Fibroblast of pulmonary artery (primary cell): ENCODE measurements at regions not wholly inside any gene's neighbourhood (a gene's known extent, or its start where the extent isn't known, plus 50 kb on each side); places are given as distances from the start of the nearest gene placed in this dataset.
A peak's percentile ranks its signal among the peaks of the same experiment; 100 is the strongest.
"Not testable (repeated sequence)": the region's sequence is repeated elsewhere in the genome, so short reads cannot be mapped to it uniquely, and the experiment has no call there.

Experiments used
- DNase-seq: peaks from one replicate; pipeline ENCODE4 v3.0.0-alpha.2; 2010; ENCODE audit warnings: low read depth
- H3K4me3 ChIP-seq: replicated peaks from 2 replicates; pipeline ENCODE4 v1.5.1; 2011; ENCODE audit warnings: low read depth, mild to moderate bottlenecking, control low read depth, low read length, moderate library complexity
- TF ChIP-seq, protein P1 (sequence below): IDR thresholded peaks from 2 replicates; pipeline ENCODE4 v1.5.1; 2011; ENCODE audit warnings: mild to moderate bottlenecking, control low read depth, low read length, inconsistent platforms; ENCODE audit errors: missing control alignments

GRCh38 chr14:37813732-37814131, 218.3 kb downstream of the TTC6 start:
- no peak for DNase-seq
- no peak overlapping the region for H3K4me3 ChIP-seq
- TF ChIP-seq, protein P1, sequence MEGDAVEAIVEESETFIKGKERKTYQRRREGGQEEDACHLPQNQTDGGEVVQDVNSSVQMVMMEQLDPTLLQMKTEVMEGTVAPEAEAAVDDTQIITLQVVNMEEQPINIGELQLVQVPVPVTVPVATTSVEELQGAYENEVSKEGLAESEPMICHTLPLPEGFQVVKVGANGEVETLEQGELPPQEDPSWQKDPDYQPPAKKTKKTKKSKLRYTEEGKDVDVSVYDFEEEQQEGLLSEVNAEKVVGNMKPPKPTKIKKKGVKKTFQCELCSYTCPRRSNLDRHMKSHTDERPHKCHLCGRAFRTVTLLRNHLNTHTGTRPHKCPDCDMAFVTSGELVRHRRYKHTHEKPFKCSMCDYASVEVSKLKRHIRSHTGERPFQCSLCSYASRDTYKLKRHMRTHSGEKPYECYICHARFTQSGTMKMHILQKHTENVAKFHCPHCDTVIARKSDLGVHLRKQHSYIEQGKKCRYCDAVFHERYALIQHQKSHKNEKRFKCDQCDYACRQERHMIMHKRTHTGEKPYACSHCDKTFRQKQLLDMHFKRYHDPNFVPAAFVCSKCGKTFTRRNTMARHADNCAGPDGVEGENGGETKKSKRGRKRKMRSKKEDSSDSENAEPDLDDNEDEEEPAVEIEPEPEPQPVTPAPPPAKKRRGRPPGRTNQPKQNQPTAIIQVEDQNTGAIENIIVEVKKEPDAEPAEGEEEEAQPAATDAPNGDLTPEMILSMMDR, result no peak

GRCh38 chr14:37816135-37816534, 220.7 kb downstream of the TTC6 start:
- H3K4me3 ChIP-seq, result no peak overlapping the region
- no peak for DNase-seq
- TF ChIP-seq, protein P1, result no peak

- no peak for DNase-seq
- no peak overlapping the region for H3K4me3 ChIP-seq
- TF ChIP-seq, protein P1, result no peak
These were observed 221.4 kb downstream of the TTC6 start for GRCh38 chr14:37816743-37817295.

- no peak overlapping the region for H3K4me3 ChIP-seq
- TF ChIP-seq, protein P1, result no peak
- peak; percentile 22 for DNase-seq
These were observed 224.0 kb downstream of the TTC6 start for GRCh38 chr14:37819155-37820015.

GRCh38 chr14:37820810-37821209, 225.4 kb downstream of the TTC6 start:
- not testable (repeated sequence) for DNase-seq, H3K4me3 ChIP-seq

DNA sequence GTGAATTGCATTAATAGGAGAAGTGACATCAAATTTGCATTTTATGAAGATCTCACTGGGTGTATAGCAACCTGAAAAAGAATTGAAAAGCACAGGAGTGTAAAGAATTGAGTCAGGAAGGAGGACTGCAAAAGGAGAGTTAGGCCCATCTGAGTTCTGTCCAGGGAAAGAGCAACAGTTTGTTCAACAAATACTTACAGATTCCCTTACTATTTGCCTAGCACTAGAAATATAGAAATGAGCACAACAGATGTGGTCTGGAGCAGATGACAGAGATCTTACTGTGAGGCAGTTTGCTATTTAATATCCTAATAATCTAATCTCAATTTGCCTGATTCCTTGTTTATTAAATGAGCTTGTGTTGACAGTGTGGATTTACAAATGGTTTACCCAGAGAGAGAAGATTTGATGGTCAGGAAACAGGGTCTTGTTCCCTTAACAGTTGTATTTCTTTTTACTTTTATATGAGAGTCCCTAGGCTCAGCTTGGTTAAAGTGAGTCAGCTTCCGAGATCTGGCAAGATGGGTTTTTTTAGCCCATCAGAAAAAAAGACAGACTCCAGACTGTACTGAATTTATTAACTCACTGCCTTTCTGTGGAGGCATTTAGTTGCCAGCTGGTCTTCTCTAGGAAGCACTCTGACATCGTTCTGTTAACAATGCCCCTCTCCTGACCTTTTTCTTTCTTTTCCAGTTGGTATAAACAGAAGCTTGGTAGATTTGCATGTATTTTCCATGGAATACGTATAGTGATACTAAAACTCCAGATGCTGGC, 229.7 kb downstream of the TTC6 start:
- TF ChIP-seq, protein P1, result no peak
- H3K4me3 ChIP-seq, result no peak overlapping the region
- peak; percentile 0 for DNase-seq

- no peak overlapping the region for H3K4me3 ChIP-seq
- TF ChIP-seq, protein P1, result no peak
- no peak for DNase-seq
These were observed 231.4 kb downstream of the TTC6 start for GRCh38 chr14:37826869-37827268.
